ENCODE measurements at regions not wholly inside any gene's neighbourhood (a gene's known extent, or its start where the extent isn't known, plus 50 kb on each side); places are given as distances from the start of the nearest gene placed in this dataset.
"Not testable (repeated sequence)": the region's sequence is repeated elsewhere in the genome, so short reads cannot be mapped to it uniquely, and the experiment has no call there.

GRCh38 chr6:131414956-131415355, 158.1 kb upstream of the ARG1 start:
- no peaks in the 10 kb centered on the region for H3K4me1 Mint-ChIP-seq
- no peaks in the 10 kb centered on the region for H3K36me3 Mint-ChIP-seq (ENCODE audit: insufficient read depth)

GRCh38 chr6:131418441-131418840, 154.6 kb upstream of the ARG1 start:
- peaks cover 11% of the 10 kb centered on the region for H3K27me3 Mint-ChIP-seq
- H3K4me3 Mint-ChIP-seq, result no peak overlapping the region
- H3K9me3 Mint-ChIP-seq, result no peaks in the 10 kb centered on the region
- DNase-seq (ENCODE audit: low spot score in 2 of 2) (no peak), ATAC-seq (replicated peaks; ENCODE audit: extremely low read depth, poor library complexity, severe bottlenecking) (no peak)
- H3K4me1 Mint-ChIP-seq, result no peaks in the 10 kb centered on the region
- H3K27ac Mint-ChIP-seq (ENCODE audit: low read depth), result no peak overlapping the region
- no peaks in the 10 kb centered on the region for H3K36me3 Mint-ChIP-seq (ENCODE audit: insufficient read depth)

More at GRCh38 chr6:131414956-131415355, 158.1 kb upstream of the ARG1 start:
- DNase-seq (ENCODE audit: low spot score in 2 of 2) (no peak), ATAC-seq (replicated peaks; ENCODE audit: extremely low read depth, poor library complexity, severe bottlenecking) (no peak)
- H3K27me3 Mint-ChIP-seq, result peaks cover 11% of the 10 kb centered on the region
- no peak overlapping the region for H3K27ac Mint-ChIP-seq (ENCODE audit: low read depth)
- H3K9me3 Mint-ChIP-seq, result no peaks in the 10 kb centered on the region
- H3K4me3 Mint-ChIP-seq, result no peak overlapping the region

GRCh38 chr6:131419702-131420101, 153.3 kb upstream of the ARG1 start:
- no peak for ATAC-seq (replicated peaks; ENCODE audit: extremely low read depth, poor library complexity, severe bottlenecking)

GRCh38 chr6:131424016-131424415, 149.0 kb upstream of the ARG1 start:
- no peaks in the 10 kb centered on the region for H3K4me1 Mint-ChIP-seq
- DNase-seq (ENCODE audit: low spot score in 2 of 2) (no peak), ATAC-seq (replicated peaks; ENCODE audit: extremely low read depth, poor library complexity, severe bottlenecking) (no peak)
- no peak overlapping the region for H3K4me3 Mint-ChIP-seq
- H3K36me3 Mint-ChIP-seq (ENCODE audit: insufficient read depth), result no peaks in the 10 kb centered on the region
- H3K27ac Mint-ChIP-seq (ENCODE audit: low read depth), result no peak overlapping the region
- H3K27me3 Mint-ChIP-seq, result peaks cover 23% of the 10 kb centered on the region
- H3K9me3 Mint-ChIP-seq, result no peaks in the 10 kb centered on the region

More at GRCh38 chr6:131419702-131420101, 153.3 kb upstream of the ARG1 start:
- H3K27me3 Mint-ChIP-seq, result peaks cover 11% of the 10 kb centered on the region
- H3K36me3 Mint-ChIP-seq (ENCODE audit: insufficient read depth), result no peaks in the 10 kb centered on the region
- no peak overlapping the region for H3K4me3 Mint-ChIP-seq
- no peak for DNase-seq (ENCODE audit: low spot score in 2 of 2)
- H3K4me1 Mint-ChIP-seq, result no peaks in the 10 kb centered on the region
- no peak overlapping the region for H3K27ac Mint-ChIP-seq (ENCODE audit: low read depth)
- H3K9me3 Mint-ChIP-seq, result no peaks in the 10 kb centered on the region

- H3K27ac Mint-ChIP-seq (ENCODE audit: low read depth), result no peak overlapping the region
- H3K4me3 Mint-ChIP-seq, result no peak overlapping the region
- no peaks in the 10 kb centered on the region for H3K36me3 Mint-ChIP-seq (ENCODE audit: insufficient read depth)
- DNase-seq (ENCODE audit: low spot score in 2 of 2) (no peak), ATAC-seq (replicated peaks; ENCODE audit: extremely low read depth, poor library complexity, severe bottlenecking) (no peak)
- no peaks in the 10 kb centered on the region for H3K4me1 Mint-ChIP-seq
- peaks cover 19% of the 10 kb centered on the region for H3K27me3 Mint-ChIP-seq
- H3K9me3 Mint-ChIP-seq, result no peaks in the 10 kb centered on the region
These were observed 148.6 kb upstream of the ARG1 start for GRCh38 chr6:131424475-131424874.

- ATAC-seq (replicated peaks; ENCODE audit: extremely low read depth, poor library complexity, severe bottlenecking), result no peak
- Mint-ChIP-seq H3K27ac (ENCODE audit: low read depth) (no peak overlapping the region), H3K27me3 (peaks cover 17% of the 10 kb centered on the region), H3K4me3 (no peak overlapping the region), H3K9me3 (no peaks in the 10 kb centered on the region), H3K36me3 (ENCODE audit: insufficient read depth) (no peaks in the 10 kb centered on the region), H3K4me1 (no peaks in the 10 kb centered on the region)
- DNase-seq (ENCODE audit: low spot score in 2 of 2), result no peak
These were observed 145.5 kb upstream of the ARG1 start for GRCh38 chr6:131427434-131428058.

- no peak overlapping the region for H3K27ac Mint-ChIP-seq (ENCODE audit: low read depth)
- H3K4me1 Mint-ChIP-seq, result no peaks in the 10 kb centered on the region
- H3K9me3 Mint-ChIP-seq, result peaks cover 7% of the 10 kb centered on the region
- ATAC-seq (replicated peaks; ENCODE audit: extremely low read depth, poor library complexity, severe bottlenecking) (no peak), DNase-seq (ENCODE audit: low spot score in 2 of 2) (no peak)
- H3K36me3 Mint-ChIP-seq (ENCODE audit: insufficient read depth), result no peaks in the 10 kb centered on the region
- H3K4me3 Mint-ChIP-seq, result no peak overlapping the region
- peaks cover 16% of the 10 kb centered on the region for H3K27me3 Mint-ChIP-seq
These were observed 142.5 kb upstream of the ARG1 start for GRCh38 chr6:131430531-131430930.

- Mint-ChIP-seq H3K4me3 (no peak overlapping the region), H3K27me3 (peaks cover 4% of the 10 kb centered on the region), H3K9me3 (peaks cover 7% of the 10 kb centered on the region), H3K4me1 (peaks cover 10% of the 10 kb centered on the region), H3K36me3 (ENCODE audit: insufficient read depth) (no peaks in the 10 kb centered on the region), H3K27ac (ENCODE audit: low read depth) (no peak overlapping the region)
- DNase-seq (ENCODE audit: low spot score in 2 of 2) (no peak), ATAC-seq (replicated peaks; ENCODE audit: extremely low read depth, poor library complexity, severe bottlenecking) (no peak)
These were observed 141.3 kb upstream of the ARG1 start for GRCh38 chr6:131431718-131432117.

- Mint-ChIP-seq H3K27ac (ENCODE audit: low read depth) (no peak overlapping the region), H3K4me1 (peaks cover 14% of the 10 kb centered on the region), H3K9me3 (peaks cover 7% of the 10 kb centered on the region), H3K4me3 (no peak overlapping the region), H3K36me3 (ENCODE audit: insufficient read depth) (no peaks in the 10 kb centered on the region), H3K27me3 (no peaks in the 10 kb centered on the region)
- DNase-seq (ENCODE audit: low spot score in 2 of 2) (no peak), ATAC-seq (replicated peaks; ENCODE audit: extremely low read depth, poor library complexity, severe bottlenecking) (no peak)
These were observed 139.1 kb upstream of the ARG1 start for GRCh38 chr6:131433927-131434326.

GRCh38 chr6:131436358-131436757, 136.7 kb upstream of the ARG1 start:
- Mint-ChIP-seq H3K27ac (ENCODE audit: low read depth) (no peak overlapping the region), H3K36me3 (ENCODE audit: insufficient read depth) (no peaks in the 10 kb centered on the region), H3K4me3 (no peak overlapping the region), H3K4me1 (peaks cover 14% of the 10 kb centered on the region), H3K9me3 (peaks cover 7% of the 10 kb centered on the region), H3K27me3 (no peaks in the 10 kb centered on the region)
- DNase-seq (ENCODE audit: low spot score in 2 of 2) (no peak), ATAC-seq (replicated peaks; ENCODE audit: extremely low read depth, poor library complexity, severe bottlenecking) (no peak)

GRCh38 chr6:131443014-131443413, 130.0 kb upstream of the ARG1 start:
- no peaks in the 10 kb centered on the region for H3K36me3 Mint-ChIP-seq (ENCODE audit: insufficient read depth)
- peaks cover 13% of the 10 kb centered on the region for H3K4me1 Mint-ChIP-seq
- no peak overlapping the region for H3K27ac Mint-ChIP-seq (ENCODE audit: low read depth)
- no peaks in the 10 kb centered on the region for H3K27me3 Mint-ChIP-seq
- ATAC-seq (replicated peaks; ENCODE audit: extremely low read depth, poor library complexity, severe bottlenecking) (no peak), DNase-seq (ENCODE audit: low spot score in 2 of 2) (no peak)
- H3K9me3 Mint-ChIP-seq, result no peaks in the 10 kb centered on the region
- peak overlapping the region; percentile 23 for H3K4me3 Mint-ChIP-seq

GRCh38 chr6:131443514-131443913, 129.5 kb upstream of the ARG1 start:
- Mint-ChIP-seq H3K27ac (ENCODE audit: low read depth) (peak overlapping the region; percentile 2), H3K36me3 (ENCODE audit: insufficient read depth) (no peaks in the 10 kb centered on the region), H3K4me3 (peak overlapping the region; percentile 59), H3K4me1 (peaks cover 13% of the 10 kb centered on the region), H3K9me3 (no peaks in the 10 kb centered on the region), H3K27me3 (no peaks in the 10 kb centered on the region)
- DNase-seq (ENCODE audit: low spot score in 2 of 2), result no peak
- peak; percentile 43 for ATAC-seq (replicated peaks; ENCODE audit: extremely low read depth, poor library complexity, severe bottlenecking)

GRCh38 chr6:131445356-131445755, 127.7 kb upstream of the ARG1 start:
- H3K27ac Mint-ChIP-seq (ENCODE audit: low read depth); DNase-seq (ENCODE audit: low spot score in 2 of 2); ATAC-seq (replicated peaks; ENCODE audit: extremely low read depth, poor library complexity, severe bottlenecking); H3K4me3 Mint-ChIP-seq; H3K9me3 Mint-ChIP-seq; H3K36me3 Mint-ChIP-seq (ENCODE audit: insufficient read depth); H3K27me3 Mint-ChIP-seq: not testable (repeated sequence)
- H3K4me1 Mint-ChIP-seq, result peaks cover 13% of the 10 kb centered on the region
